Panc1 (cell line): ENCODE measurements at regions not wholly inside any gene's neighbourhood (a gene's known extent, or its start where the extent isn't known, plus 50 kb on each side); places are given as distances from the start of the nearest gene placed in this dataset.

Experiments used
- ATAC-seq: fragments of 200-7000 bp; cut with Tn5 transposase; 2 replicates; pipeline ENCODE4 v1.9.1; 2020; ENCODE audit warnings: mild to moderate bottlenecking, moderate library complexity
- BruUV-seq: library from RNA; stranded (reverse); fragments of 400-500 nt; replicated peaks from 2 replicates; lab custom pipeline; 2021; lab: Mats Ljungman, UMichigan
- CTCF ChIA-PET: fragments of 300-600 bp; sonication (Branson Sonifier 250); formaldehyde crosslinking; loops from one replicate; lab custom pipeline; 2022; ENCODE audit warnings: antibody characterized with exemption; lab: Charles Lee
- POLR2A ChIA-PET: fragments of 300-600 bp; sonication (Branson Sonifier 250); formaldehyde crosslinking; loops from one replicate; lab custom pipeline; 2022; ENCODE audit warnings: antibody characterized with exemption; lab: Charles Lee
- DNase-seq: peaks from one replicate; pipeline ENCODE4 v3.0.0-alpha.2; 2010; ENCODE audit warnings: low read depth, low spot score
- H3K27ac ChIP-seq: 2 replicates; pipeline ENCODE4 v1.5.1; 2011; ENCODE audit warnings: mild to moderate bottlenecking, low read length, inconsistent platforms
- H3K27me3 ChIP-seq: fragments of 200-500 bp; sonication (Bioruptor generic); 2 replicates; pipeline ENCODE4 v1.6.0; 2014; ENCODE audit warnings: low read length, inconsistent platforms; ENCODE audit not compliant: control insufficient read depth, insufficient read depth
- H3K36me3 ChIP-seq: fragments of 200-500 bp; sonication (Bioruptor generic); 2 replicates; pipeline ENCODE4 v1.5.1; 2014; ENCODE audit warnings: inconsistent platforms, mild to moderate bottlenecking, low read length, moderate library complexity; ENCODE audit not compliant: control insufficient read depth, insufficient read depth
- H3K4me1 ChIP-seq: 2 replicates; pipeline ENCODE4 v1.5.1; 2011; ENCODE audit warnings: inconsistent platforms, mild to moderate bottlenecking, low read length, moderate library complexity; ENCODE audit not compliant: control insufficient read depth, insufficient read depth
- H3K4me3 ChIP-seq, 2 experiments: 2 replicates each; pipeline ENCODE4 v1.5.1; 2011 to 2012; ENCODE audit warnings: low read depth in 2 of 2, low read length in 2 of 2, mild to moderate bottlenecking in 2 of 2, inconsistent platforms in 1 of 2, moderate library complexity in 1 of 2
- H3K9me3 ChIP-seq: fragments of 200-500 bp; sonication (Bioruptor generic); 2 replicates; pipeline ENCODE4 v1.5.1; 2014; ENCODE audit warnings: low read depth, mild to moderate bottlenecking, inconsistent platforms, low read length, moderate library complexity; ENCODE audit not compliant: control insufficient read depth, insufficient read depth
- CTCF ChIP-seq: fragments of 450-650 bp; IDR thresholded peaks from 2 replicates; pipeline ENCODE4 v1.5.1; 2017; ENCODE audit warnings: mild to moderate bottlenecking
- POLR2AphosphoS5 ChIP-seq: IDR thresholded peaks from 2 replicates; pipeline ENCODE4 v1.6.1; 2012; ENCODE audit warnings: mild to moderate bottlenecking, low read depth, low read length, moderate library complexity
- REST ChIP-seq, 2 experiments: IDR thresholded peaks; 2 replicates each; pipeline ENCODE4 v1.6.1; 2011 to 2012; ENCODE audit warnings: low read depth in 2 of 2, control low read depth in 1 of 2, low read length in 1 of 2, mild to moderate bottlenecking in 1 of 2, moderate library complexity in 1 of 2; ENCODE audit not compliant: insufficient read depth in 1 of 2
- SIN3A ChIP-seq: IDR thresholded peaks from 2 replicates; pipeline ENCODE4 v1.6.1; 2012; ENCODE audit warnings: low read depth, mild to moderate bottlenecking, low read length, moderate library complexity, borderline replicate concordance; ENCODE audit not compliant: insufficient read depth
- TCF7L2 ChIP-seq: IDR thresholded peaks from 2 replicates; pipeline ENCODE4 v1.6.1; 2011; ENCODE audit warnings: mild to moderate bottlenecking, low read depth, low read length, inconsistent platforms
- in situ Hi-C: cut with HindIII; loops from 2 replicates; pipeline ENCODE4 v1.10.0; 2016; ENCODE audit warnings: low sequenced_read_pairs, low pct_unique_long_range_greater_than_20kb
- intact Hi-C: fragments of 100-400 bp; cut with micrococcal nuclease; formaldehyde crosslinking; loops from one replicate; pipeline ENCODE4 v1.10.0; 2022; ENCODE audit not compliant: unreplicated experiment

- in situ Hi-C loops (no loop called here), intact Hi-C loops (no loop called here)
- ATAC-seq (no peak), DNase-seq (no peak)
- ChIA-PET POLR2A (no interaction called here), CTCF (no interaction called here)
- Histone ChIP-seq H3K27me3 (no peaks in the 10 kb centered on the region), H3K9me3 (no peaks in the 10 kb centered on the region), H3K36me3 (no peaks in the 10 kb centered on the region), H3K4me3 (no peak overlapping the region), H3K27ac (no peak overlapping the region), H3K4me1 (no peaks in the 10 kb centered on the region)
- TF ChIP-seq CTCF (no peak), SIN3A (no peak), POLR2AphosphoS5 (no peak)
- BruUV-seq, result no TSS peak
These were observed 182.8 kb downstream of the ST6GAL2 start for GRCh38 chr2:106703161-106703560.

GRCh38 chr2:106704798-106705197, 181.2 kb downstream of the ST6GAL2 start:
- Histone ChIP-seq H3K4me3 (no peak overlapping the region), H3K4me1 (no peaks in the 10 kb centered on the region), H3K27ac (no peak overlapping the region), H3K9me3 (no peaks in the 10 kb centered on the region), H3K27me3 (no peaks in the 10 kb centered on the region), H3K36me3 (no peaks in the 10 kb centered on the region)
- intact Hi-C loops, result no loop called here
- in situ Hi-C loops, result no loop called here
- TF ChIP-seq TCF7L2 (no peak), POLR2AphosphoS5 (no peak), SIN3A (no peak)
- CTCF ChIA-PET, result no interaction called here
- ATAC-seq (no peak), DNase-seq (no peak)
- no TSS peak for BruUV-seq
- POLR2A ChIA-PET, result no interaction called here

GRCh38 chr2:106705877-106706276, 180.1 kb downstream of the ST6GAL2 start:
- TF ChIP-seq REST (IDR thresholded peaks at IDR 0.05; ENCODE audit: insufficient read depth in 1 of 2, low read depth in 2 of 2, low read length in 1 of 2) (no peak), TCF7L2 (no peak), POLR2AphosphoS5 (no peak), CTCF (no peak), SIN3A (no peak)
- no peaks in the 10 kb centered on the region for H3K27me3 ChIP-seq
- H3K36me3 ChIP-seq, result no peaks in the 10 kb centered on the region
- intact Hi-C loops (no loop called here), in situ Hi-C loops (no loop called here)
- POLR2A ChIA-PET, result no interaction called here
- BruUV-seq, result no TSS peak
- CTCF ChIA-PET, result no interaction called here
- no peak overlapping the region for H3K27ac ChIP-seq
- no peaks in the 10 kb centered on the region for H3K9me3 ChIP-seq
- ATAC-seq, result no peak
- H3K4me3 ChIP-seq, result no peak overlapping the region
- DNase-seq, result no peak
- H3K4me1 ChIP-seq, result no peaks in the 10 kb centered on the region
